ENCODE measurements at regions not wholly inside any gene's neighbourhood (a gene's known extent, or its start where the extent isn't known, plus 50 kb on each side); places are given as distances from the start of the nearest gene placed in this dataset.

GRCh38 chr15:38843051-38843501, 278.5 kb upstream of the RASGRP1 start:
- FAIRE-seq (no peak), DNase-seq (ENCODE audit: low read depth, low spot score) (peak; percentile 71)
- Histone ChIP-seq H3K27ac (ENCODE audit: insufficient read depth, low read depth, low read length) (peak overlapping the region; percentile 98), H3K9me1 (replicated peaks; ENCODE audit: control insufficient read depth, extremely low read depth, insufficient read depth, low read length) (no peaks in the 10 kb centered on the region), H3K79me2 (ENCODE audit: control insufficient read depth, insufficient read depth, low read length) (no peaks in the 10 kb centered on the region), H3K36me3 (ENCODE audit: control insufficient read depth in 2 of 2, extremely low read depth in 1 of 2, insufficient read depth in 2 of 2, low read length in 2 of 2) (no peaks in the 10 kb centered on the region), H3K27me3 (ENCODE audit: control insufficient read depth in 2 of 2, insufficient read depth in 2 of 2, low read length in 2 of 2) (no peaks in the 10 kb centered on the region), H2AFZ (ENCODE audit: low read depth, low read length) (peak overlapping the region; percentile 54), H3K4me2 (ENCODE audit: insufficient read depth, low read length) (peak overlapping the region; percentile 38), H3K9me3 (replicated peaks; ENCODE audit: control insufficient read depth, insufficient read depth, low read length) (no peaks in the 10 kb centered on the region), H3K4me3 (replicated peaks in 1 of 3; ENCODE audit: insufficient read depth in 1 of 3, low read depth in 1 of 3, low read length in 3 of 3) (no peak overlapping the region), H4K20me1 (replicated peaks; ENCODE audit: control insufficient read depth, extremely low read depth, insufficient read depth, low read length) (no peaks in the 10 kb centered on the region), H3K9ac (replicated peaks; ENCODE audit: extremely low read depth, insufficient read depth, low read length) (peak overlapping the region; percentile 82), H3K4me1 (ENCODE audit: control insufficient read depth, extremely low read depth, insufficient read depth, low read length) (peaks cover 41% of the 10 kb centered on the region)
- dilution Hi-C loops (cut with MboI; ENCODE audit: extremely low pct_ligation_motif_present, low sequenced_read_pairs): loop anchor here (25.0 kb wide), 1 partner anchor 294 kb away; no protein-coding TSS in a partner anchor
- ChIA-PET CTCF (interaction anchor here (1.1 to 5.6 kb wide), 7 partner anchors 15 to 913 kb away, joined by 3 to 40 read pairs (median 6); no protein-coding TSS in a partner anchor), POLR2A (interaction anchor here (0.9 to 2.3 kb wide), 4 partner anchors 15 to 743 kb away, joined by 3 to 19 read pairs (median 11); no protein-coding TSS in a partner anchor)
- BruUV-seq (replicated peaks): no TSS peak
- TF ChIP-seq POLR2AphosphoS5 (IDR thresholded peaks at IDR 0.05; ENCODE audit: insufficient read depth, low read depth, low read length) (no peak), MAX (IDR thresholded peaks at IDR 0.05; ENCODE audit: insufficient read depth, insufficient read length) (no peak), GATA2 (IDR thresholded peaks at IDR 0.05; ENCODE audit: insufficient read depth, insufficient read length, low read depth, low read length) (no peak), FOS (IDR thresholded peaks at IDR 0.05; ENCODE audit: borderline replicate concordance, insufficient read depth, low read length) (no peak), JUN (IDR thresholded peaks at IDR 0.05; ENCODE audit: borderline replicate concordance, insufficient read depth, insufficient read length, low read depth) (no peak), MYC (IDR thresholded peaks at IDR 0.05; ENCODE audit: low read depth, low read length) (no peak), EZH2 (IDR thresholded peaks at IDR 0.05; ENCODE audit: borderline replicate concordance, low read depth, low read length, severe bottlenecking) (no peak), CTCF (IDR thresholded peaks at IDR 0.05; ENCODE audit: extremely low read depth in 1 of 2, insufficient read depth in 1 of 2, low read depth in 1 of 2, low read length in 2 of 2) (no peak), POLR2A (IDR thresholded peaks at IDR 0.05; ENCODE audit: low read depth, low read length) (no peak)
- intact Hi-C loops (cut with micrococcal nuclease): loop anchor here (5.0 kb wide), 1 partner anchor 739 kb away; the partner anchor contains the start of gene THBS1

All from endothelial cell of umbilical vein (primary cell).